GM23338 (cell line): ENCODE measurements at regions not wholly inside any gene's neighbourhood (a gene's known extent, or its start where the extent isn't known, plus 50 kb on each side); places are given as distances from the start of the nearest gene placed in this dataset.

Source experiments
- ATAC-seq: fragments of 200-7000 bp; cut with Tn5 transposase; 3 replicates; pipeline ENCODE4 v1.9.1; 2020
- DNase-seq: peaks from one replicate; pipeline ENCODE4 v3.0.0-alpha.2; 2015; ENCODE audit warnings: low spot score
- H2AFZ ChIP-seq: fragments of 200-600 bp; sonication (generic); 2 replicates; pipeline ENCODE4 v1.8.0; 2016; ENCODE audit warnings: antibody characterized with exemption, mild to moderate bottlenecking, moderate library complexity
- H3F3A ChIP-seq: fragments of 200-600 bp; sonication (generic); replicated peaks from 2 replicates; pipeline ENCODE4 v1.8.0; 2017; ENCODE audit warnings: antibody characterized with exemption, mixed run types, low read depth
- H3K27ac ChIP-seq: fragments of 200-600 bp; sonication (generic); 2 replicates; pipeline ENCODE4 v1.6.1; 2016; ENCODE audit warnings: low read depth
- H3K27me3 ChIP-seq: fragments of 200-600 bp; sonication (generic); 2 replicates; pipeline ENCODE4 v1.8.0; 2016; ENCODE audit warnings: mild to moderate bottlenecking, mixed run types, moderate library complexity; ENCODE audit not compliant: insufficient read depth
- H3K36me3 ChIP-seq: fragments of 200-600 bp; sonication (generic); 2 replicates; pipeline ENCODE4 v1.8.0; 2016; ENCODE audit warnings: mild to moderate bottlenecking; ENCODE audit not compliant: insufficient read depth
- H3K4me1 ChIP-seq: fragments of 200-600 bp; sonication (generic); 2 replicates; pipeline ENCODE4 v1.8.0; 2016; ENCODE audit warnings: mild to moderate bottlenecking, moderate library complexity; ENCODE audit not compliant: insufficient read depth
- H3K4me2 ChIP-seq: fragments of 200-600 bp; sonication (generic); 2 replicates; pipeline ENCODE4 v1.7.1; 2017; ENCODE audit warnings: mixed run types
- H3K4me3 ChIP-seq: fragments of 200-600 bp; sonication (generic); 2 replicates; pipeline ENCODE4 v1.6.1; 2016; ENCODE audit warnings: mixed run types
- H3K79me2 ChIP-seq: fragments of 200-600 bp; sonication (generic); replicated peaks from 2 replicates; pipeline ENCODE4 v1.8.0; 2017; ENCODE audit warnings: mild to moderate bottlenecking; ENCODE audit not compliant: insufficient read depth
- H3K9me2 ChIP-seq: fragments of 200-600 bp; sonication (generic); 2 replicates; pipeline ENCODE4 v1.8.0; 2017; ENCODE audit not compliant: insufficient read depth
- H4K20me1 ChIP-seq: fragments of 200-600 bp; sonication (generic); replicated peaks from 2 replicates; pipeline ENCODE4 v1.8.0; 2017; ENCODE audit warnings: mild to moderate bottlenecking; ENCODE audit not compliant: insufficient read depth
- H3K27ac Mint-ChIP-seq: 2 replicates; pipeline ENCODE4 v1.8.0; 2020; ENCODE audit warnings: inconsistent platforms, mild to moderate bottlenecking, moderate library complexity, mixed read lengths
- H3K27me3 Mint-ChIP-seq: 3 replicates; pipeline ENCODE4 v1.8.0; 2022; ENCODE audit warnings: low read depth, mild to moderate bottlenecking, moderate library complexity, mixed read lengths, inconsistent platforms; ENCODE audit not compliant: insufficient read depth, poor library complexity
- H3K36me3 Mint-ChIP-seq: 3 replicates; pipeline ENCODE4 v1.8.0; 2021; ENCODE audit warnings: low read depth, mild to moderate bottlenecking, inconsistent platforms, moderate library complexity, mixed read lengths
- H3K4me1 Mint-ChIP-seq: 3 replicates; pipeline ENCODE4 v1.8.0; 2020; ENCODE audit warnings: mild to moderate bottlenecking, inconsistent platforms, mixed read lengths
- H3K4me3 Mint-ChIP-seq: 3 replicates; pipeline ENCODE4 v1.8.0; 2021; ENCODE audit warnings: moderate library complexity, mild to moderate bottlenecking, inconsistent platforms, mixed read lengths
- H3K9me3 Mint-ChIP-seq: 3 replicates; pipeline ENCODE4 v1.8.0; 2020; ENCODE audit warnings: moderate library complexity, mild to moderate bottlenecking, inconsistent platforms, mixed read lengths
- CREB1 ChIP-seq: fragments of 250-450 bp; sonication (Bioruptor Pico); IDR thresholded peaks from 2 replicates; pipeline ENCODE4 v1.5.0; 2020; ENCODE audit warnings: low read depth, mild to moderate bottlenecking, moderate library complexity
- CTCF ChIP-seq, 2 experiments: fragments of 200-600 bp in 1 of 2; sonication (generic) in 1 of 2; conservative IDR thresholded peaks; 2 replicates each; pipeline versions ENCODE4 v1.5.1 to v1.6.1; 2016 to 2017; ENCODE audit warnings: antibody characterized with exemption in 2 of 2, low read depth in 2 of 2, mild to moderate bottlenecking in 2 of 2, moderate library complexity in 1 of 2
- EZH2 ChIP-seq: fragments of 200-600 bp; sonication (generic); IDR thresholded peaks from one replicate; pipeline ENCODE4 v1.8.0; 2017; ENCODE audit warnings: antibody characterized with exemption, mild to moderate bottlenecking, low read depth; ENCODE audit not compliant: unreplicated experiment
- EZH2phosphoT487 ChIP-seq: fragments of 200-600 bp; sonication (generic); IDR thresholded peaks from one replicate; pipeline ENCODE4 v1.8.1; 2018; ENCODE audit warnings: antibody characterized with exemption; ENCODE audit not compliant: unreplicated experiment
- JUNB ChIP-seq: IDR thresholded peaks from one replicate; pipeline ENCODE4 v1.6.1; 2016; ENCODE audit warnings: antibody characterized with exemption; ENCODE audit not compliant: unreplicated experiment
- POLR2AphosphoS5 ChIP-seq: IDR thresholded peaks from 2 replicates; pipeline ENCODE4 v1.6.1; 2016; ENCODE audit warnings: antibody characterized with exemption, low read depth
- REST ChIP-seq: IDR thresholded peaks from one replicate; pipeline ENCODE4 v1.6.1; 2018; ENCODE audit warnings: antibody characterized with exemption; ENCODE audit not compliant: unreplicated experiment
- STAT1 ChIP-seq: IDR thresholded peaks from one replicate; pipeline ENCODE4 v1.6.1; 2016; ENCODE audit warnings: antibody characterized with exemption; ENCODE audit not compliant: unreplicated experiment
- ZNF114 ChIP-seq: fragments of 250-450 bp; sonication (Bioruptor Pico); IDR thresholded peaks from 2 replicates; pipeline ENCODE4 v1.5.0; 2020; ENCODE audit warnings: mild to moderate bottlenecking, moderate library complexity

- TF ChIP-seq CREB1 (CRISPR knock-in tag) (no peak), POLR2AphosphoS5 (no peak), CTCF (conservative IDR thresholded peaks at IDR 0.05; ENCODE audit: low read depth in 2 of 2) (no peak), REST (no peak)
Observed at GRCh38 chr1:191620883-191621282, 537.4 kb upstream of the RGS18 start (continued).

GRCh38 chr1:191624044-191624443 is 534.2 kb upstream of the RGS18 start:
- H3K9me2 ChIP-seq = no peaks in the 10 kb centered on the region
- Mint-ChIP-seq H3K4me1 (no peaks in the 10 kb centered on the region), H3K4me3 (no peak overlapping the region), H3K27ac (no peak overlapping the region), H3K27me3 (no peaks in the 10 kb centered on the region), H3K9me3 (no peaks in the 10 kb centered on the region), H3K36me3 (no peaks in the 10 kb centered on the region)
- no peak overlapping the region for H3K4me2 ChIP-seq
- H3F3A ChIP-seq = no peaks in the 10 kb centered on the region
- no peaks in the 10 kb centered on the region for H4K20me1 ChIP-seq
- no peaks in the 10 kb centered on the region for H3K27me3 ChIP-seq
- H3K4me1 ChIP-seq = no peaks in the 10 kb centered on the region
- H3K79me2 ChIP-seq = no peaks in the 10 kb centered on the region
- no peaks in the 10 kb centered on the region for H3K36me3 ChIP-seq
- no peak overlapping the region for H3K4me3 ChIP-seq
- H3K27ac ChIP-seq = no peak overlapping the region
- DNase-seq = no peak
- H2AFZ ChIP-seq = no peak overlapping the region
- ATAC-seq = no peak
- TF ChIP-seq EZH2phosphoT487 (no peak), CREB1 (CRISPR knock-in tag) (no peak), STAT1 (no peak), CTCF (conservative IDR thresholded peaks at IDR 0.05; ENCODE audit: low read depth in 2 of 2) (no peak), ZNF114 (no peak), JUNB (no peak), EZH2 (no peak), REST (no peak)
